Fibroblast of pulmonary artery (primary cell): ENCODE measurements at regions not wholly inside any gene's neighbourhood (a gene's known extent, or its start where the extent isn't known, plus 50 kb on each side); places are given as distances from the start of the nearest gene placed in this dataset.
A peak's percentile ranks its signal among the peaks of the same experiment; 100 is the strongest.

Experiments
- DNase-seq: peaks from one replicate; pipeline ENCODE4 v3.0.0-alpha.2; 2010; ENCODE audit warnings: low read depth
- H3K4me3 ChIP-seq: replicated peaks from 2 replicates; pipeline ENCODE4 v1.5.1; 2011; ENCODE audit warnings: low read depth, mild to moderate bottlenecking, control low read depth, low read length, moderate library complexity
- CTCF ChIP-seq: IDR thresholded peaks from 2 replicates; pipeline ENCODE4 v1.5.1; 2011; ENCODE audit warnings: mild to moderate bottlenecking, control low read depth, low read length, inconsistent platforms; ENCODE audit errors: missing control alignments

GRCh38 chrX:39302838-39303237 lies 501.6 kb downstream of the MID1IP1 start:
- no peak for TF ChIP-seq CTCF
- DNase-seq, result no peak
- no peak overlapping the region for H3K4me3 ChIP-seq

GRCh38 chrX:39304746-39305145 lies 503.5 kb downstream of the MID1IP1 start:
- TF ChIP-seq CTCF, result no peak
- DNase-seq, result no peak
- H3K4me3 ChIP-seq, result no peak overlapping the region

GRCh38 chrX:39307488-39307887 lies 506.2 kb downstream of the MID1IP1 start:
- H3K4me3 ChIP-seq, result no peak overlapping the region
- TF ChIP-seq CTCF, result no peak
- no peak for DNase-seq

GRCh38 chrX:39308126-39308525 lies 506.9 kb downstream of the MID1IP1 start:
- DNase-seq, result peak; percentile 20
- no peak overlapping the region for H3K4me3 ChIP-seq
- no peak for TF ChIP-seq CTCF

GRCh38 chrX:39309018-39309635 lies 507.9 kb downstream of the MID1IP1 start:
- H3K4me3 ChIP-seq, result no peak overlapping the region
- DNase-seq, result peak; percentile 69
- no peak for TF ChIP-seq CTCF

- peak; percentile 46 for DNase-seq
- no peak overlapping the region for H3K4me3 ChIP-seq
- TF ChIP-seq CTCF, result no peak
Observed at GRCh38 chrX:39309721-39310152, 508.5 kb downstream of the MID1IP1 start.

- no peak for DNase-seq
- TF ChIP-seq CTCF, result no peak
- H3K4me3 ChIP-seq, result no peak overlapping the region
Observed at GRCh38 chrX:39310891-39311290, 509.6 kb downstream of the MID1IP1 start.
